HEK293 (cell line): ENCODE measurements at regions not wholly inside any gene's neighbourhood (a gene's known extent, or its start where the extent isn't known, plus 50 kb on each side); places are given as distances from the start of the nearest gene placed in this dataset.

Experiments used
- CTCF ChIA-PET: fragments of 350-600 bp; formaldehyde crosslinking; extraction: SDS; loops from one replicate; lab custom pipeline; 2021; ENCODE audit warnings: antibody characterized with exemption; lab: Yijun Ruan, JAX
- POLR2A ChIA-PET: fragments of 300-600 bp; formaldehyde crosslinking; extraction: SDS; loops from one replicate; lab custom pipeline; 2020; ENCODE audit warnings: antibody characterized with exemption, inconsistent platforms; lab: Yijun Ruan, JAX
- H3K27ac ChIP-seq: fragments of 200-500 bp; sonication (Bioruptor generic); 2 replicates; pipeline ENCODE4 v1.5.1; 2014; ENCODE audit warnings: low read depth, low read length, control low read depth, inconsistent platforms; ENCODE audit errors: extremely low read depth
- H3K36me3 ChIP-seq, 2 experiments: fragments of 200-500 bp in 1 of 2; sonication (Bioruptor generic) in 1 of 2; 1 replicate in 1 of 2; 2 replicates in 1 of 2; pipeline ENCODE4 v1.5.1; 2014 to 2017; ENCODE audit warnings: inconsistent platforms in 2 of 2, low read length in 2 of 2; ENCODE audit not compliant: control insufficient read depth in 2 of 2, insufficient read depth in 1 of 2
- H3K4me1 ChIP-seq: fragments of 200-500 bp; sonication (Bioruptor generic); 2 replicates; pipeline ENCODE4 v1.5.1; 2014; ENCODE audit warnings: mild to moderate bottlenecking, low read length, inconsistent platforms; ENCODE audit not compliant: control insufficient read depth, insufficient read depth
- H3K4me3 ChIP-seq: 2 replicates; pipeline ENCODE4 v1.5.1; 2011; ENCODE audit warnings: low read depth, mild to moderate bottlenecking, control low read depth, low read length, moderate library complexity
- H3K9me3 ChIP-seq: fragments of 200-500 bp; sonication (Bioruptor generic); 2 replicates; pipeline ENCODE4 v1.5.1; 2014; ENCODE audit warnings: low read depth, low read length, inconsistent platforms; ENCODE audit not compliant: control insufficient read depth, insufficient read depth
- AEBP2 ChIP-seq: fragments of 450-650 bp; formaldehyde crosslinking; IDR thresholded peaks from 2 replicates; pipeline ENCODE4 v1.5.1; 2016; ENCODE audit warnings: missing biosample characterization, missing genetic modification characterization, borderline replicate concordance
- CTCF ChIP-seq: fragments of 450-650 bp; formaldehyde crosslinking; IDR thresholded peaks from 2 replicates; pipeline ENCODE4 v1.5.1; 2016; ENCODE audit warnings: missing biosample characterization, missing genetic modification characterization
- GLIS1 ChIP-seq: fragments of 450-650 bp; formaldehyde crosslinking; IDR thresholded peaks from 2 replicates; pipeline ENCODE4 v1.5.1; 2016; ENCODE audit warnings: missing biosample characterization, missing genetic modification characterization
- HIC1 ChIP-seq: fragments of 450-650 bp; formaldehyde crosslinking; IDR thresholded peaks from 2 replicates; pipeline ENCODE4 v1.5.1; 2016; ENCODE audit warnings: missing biosample characterization, missing genetic modification characterization
- HOXD13 ChIP-seq: sonication (generic); formaldehyde crosslinking; IDR thresholded peaks from 2 replicates; pipeline ENCODE4 v1.8.0; 2022; ENCODE audit warnings: missing genetic modification reagents, borderline replicate concordance
- KLF1 ChIP-seq: fragments of 450-650 bp; formaldehyde crosslinking; IDR thresholded peaks from 2 replicates; pipeline ENCODE4 v1.5.1; 2016; ENCODE audit warnings: missing biosample characterization, missing genetic modification characterization
- KLF8 ChIP-seq: fragments of 450-650 bp; formaldehyde crosslinking; IDR thresholded peaks from 2 replicates; pipeline ENCODE4 v1.5.1; 2016; ENCODE audit warnings: missing biosample characterization, missing genetic modification characterization
- ZBTB7A ChIP-seq: fragments of 450-650 bp; formaldehyde crosslinking; IDR thresholded peaks from 2 replicates; pipeline ENCODE4 v1.5.1; 2016; ENCODE audit warnings: low read depth, missing biosample characterization, missing genetic modification characterization
- ZFP69B ChIP-seq: fragments of 450-650 bp; formaldehyde crosslinking; IDR thresholded peaks from 2 replicates; pipeline ENCODE4 v1.5.1; 2016; ENCODE audit warnings: missing biosample characterization, missing genetic modification characterization
- ZNF114 ChIP-seq: fragments of 450-650 bp; formaldehyde crosslinking; IDR thresholded peaks from 2 replicates; pipeline ENCODE4 v1.5.0; 2017; ENCODE audit warnings: missing biosample characterization, missing genetic modification characterization
- ZNF132 ChIP-seq: fragments of 450-650 bp; formaldehyde crosslinking; IDR thresholded peaks from 2 replicates; pipeline ENCODE4 v1.5.1; 2017; ENCODE audit warnings: missing biosample characterization, missing genetic modification characterization, borderline replicate concordance
- ZNF133 ChIP-seq: fragments of 450-650 bp; formaldehyde crosslinking; IDR thresholded peaks from 2 replicates; pipeline ENCODE4 v1.5.1; 2016; ENCODE audit warnings: missing biosample characterization, missing genetic modification characterization
- ZNF174 ChIP-seq: fragments of 450-650 bp; formaldehyde crosslinking; IDR thresholded peaks from 2 replicates; pipeline ENCODE4 v1.5.0; 2017; ENCODE audit warnings: missing biosample characterization, mild to moderate bottlenecking, missing genetic modification characterization
- ZNF211 ChIP-seq: fragments of 450-650 bp; formaldehyde crosslinking; IDR thresholded peaks from 2 replicates; pipeline ENCODE4 v1.5.1; 2016; ENCODE audit warnings: low read depth, missing biosample characterization, missing genetic modification characterization
- ZNF366 ChIP-seq: fragments of 450-650 bp; formaldehyde crosslinking; conservative IDR thresholded peaks from 2 replicates; pipeline ENCODE4 v1.5.1; 2016; ENCODE audit warnings: missing biosample characterization, missing genetic modification characterization
- ZNF391 ChIP-seq: fragments of 450-650 bp; formaldehyde crosslinking; IDR thresholded peaks from 2 replicates; pipeline ENCODE4 v1.5.1; 2016; ENCODE audit warnings: low read depth, missing biosample characterization, missing genetic modification characterization, borderline replicate concordance
- ZNF426 ChIP-seq: fragments of 450-650 bp; formaldehyde crosslinking; IDR thresholded peaks from 2 replicates; pipeline ENCODE4 v1.5.1; 2017; ENCODE audit warnings: missing biosample characterization, missing genetic modification characterization, mild to moderate bottlenecking, inconsistent platforms, moderate library complexity
- ZNF510 ChIP-seq: fragments of 450-650 bp; formaldehyde crosslinking; IDR thresholded peaks from 2 replicates; pipeline ENCODE4 v1.5.1; 2018; ENCODE audit warnings: mild to moderate bottlenecking, missing genetic modification characterization, missing biosample characterization; ENCODE audit not compliant: insufficient replicate concordance
- ZNF629 ChIP-seq: fragments of 450-650 bp; formaldehyde crosslinking; IDR thresholded peaks from 2 replicates; pipeline ENCODE4 v1.5.1; 2017; ENCODE audit warnings: missing biosample characterization, missing genetic modification characterization
- ZNF658 ChIP-seq: fragments of 450-650 bp; formaldehyde crosslinking; IDR thresholded peaks from 2 replicates; pipeline ENCODE4; 2016; ENCODE audit warnings: missing biosample characterization, missing genetic modification characterization
- ZNF677 ChIP-seq: fragments of 450-650 bp; IDR thresholded peaks from 2 replicates; pipeline ENCODE4 v1.5.0; 2018; ENCODE audit warnings: missing biosample characterization, mild to moderate bottlenecking, missing genetic modification characterization, moderate library complexity
- ZNF701 ChIP-seq: fragments of 450-650 bp; formaldehyde crosslinking; IDR thresholded peaks from 2 replicates; pipeline ENCODE4 v1.5.1; 2016; ENCODE audit warnings: missing biosample characterization, missing genetic modification characterization
- ZNF837 ChIP-seq: fragments of 450-650 bp; formaldehyde crosslinking; IDR thresholded peaks from 2 replicates; pipeline ENCODE4 v1.5.1; 2016; ENCODE audit warnings: missing biosample characterization, missing genetic modification characterization

GRCh38 chr14:26113911-26114640 is 483.8 kb downstream of the NOVA1 start (continued):
- TF ChIP-seq KLF1 (tag by site-specific recombination) = no peak

- Histone ChIP-seq H3K27ac (no peak overlapping the region), H3K9me3 (no peaks in the 10 kb centered on the region), H3K36me3 (no peaks in the 10 kb centered on the region), H3K4me1 (no peaks in the 10 kb centered on the region), H3K4me3 (no peak overlapping the region)
- CTCF ChIA-PET = interaction anchor here (0.6 kb wide), 1 partner anchor 9 kb away, joined by 3 read pairs; no protein-coding TSS in a partner anchor
- POLR2A ChIA-PET = no interaction called here
- TF ChIP-seq ZNF211 (tag by site-specific recombination) (no peak), KLF8 (no peak), ZNF837 (tag by site-specific recombination) (no peak), GLIS1 (no peak), ZNF677 (no peak), ZNF629 (tag by site-specific recombination) (no peak), ZNF510 (tag by site-specific recombination) (no peak), ZNF701 (tag by site-specific recombination) (no peak), ZBTB7A (tag by site-specific recombination) (no peak), HOXD13 (CRISPR knock-in tag) (no peak), CTCF (tag by site-specific recombination) (no peak), ZNF391 (tag by site-specific recombination) (no peak), AEBP2 (tag by site-specific recombination) (no peak), ZNF132 (tag by site-specific recombination) (no peak), ZNF133 (tag by site-specific recombination) (no peak), ZNF366 (tag by site-specific recombination) (no peak), HIC1 (tag by site-specific recombination) (no peak)
Observed at GRCh38 chr14:26104717-26105116, 493.1 kb downstream of the NOVA1 start.

GRCh38 chr14:26097852-26098251 is 500.0 kb downstream of the NOVA1 start:
- Histone ChIP-seq H3K4me1 (no peaks in the 10 kb centered on the region), H3K4me3 (no peak overlapping the region)
- TF ChIP-seq ZFP69B (tag by site-specific recombination) (no peak), ZNF658 (tag by site-specific recombination) (no peak), ZNF133 (tag by site-specific recombination) (no peak), ZNF114 (tag by site-specific recombination) (no peak), ZNF174 (tag by site-specific recombination) (no peak), ZNF426 (no peak)
- TF ChIP-seq, all 188 proteins: peak for 0
- no peaks in the 10 kb centered on the region for H3K9me3 ChIP-seq
- POLR2A ChIA-PET = no interaction called here
- H3K27ac ChIP-seq = no peak overlapping the region
- CTCF ChIA-PET = no interaction called here
- no peaks in the 10 kb centered on the region for H3K36me3 ChIP-seq
